ENCODE measurements at regions not wholly inside any gene's neighbourhood (a gene's known extent, or its start where the extent isn't known, plus 50 kb on each side); places are given as distances from the start of the nearest gene placed in this dataset.
"Not testable (repeated sequence)": the region's sequence is repeated elsewhere in the genome, so short reads cannot be mapped to it uniquely, and the experiment has no call there.

GRCh38 chr7:150004843-150005242 is 131.1 kb downstream of the ATP6V0E2 start:
- TF ChIP-seq GTF2F1 (IDR thresholded peaks at IDR 0.05; ENCODE audit: borderline replicate concordance, low read depth, low read length); MAX (IDR thresholded peaks at IDR 0.05): not testable (repeated sequence)
